K562 (cell line): ENCODE measurements at regions not wholly inside any gene's neighbourhood (a gene's known extent, or its start where the extent isn't known, plus 50 kb on each side); places are given as distances from the start of the nearest gene placed in this dataset.

Experiments
- ATAC-seq: fragments of 200-7000 bp; cut with Tn5 transposase; 3 replicates; pipeline ENCODE4 v1.9.1; 2020; ENCODE audit warnings: moderate library complexity
- BruUV-seq: library from RNA; stranded (reverse); fragments of 400-500 nt; replicated peaks from 2 replicates; lab custom pipeline; 2021; lab: Mats Ljungman, UMichigan
- CTCF ChIA-PET: fragments of 300-600 bp; formaldehyde crosslinking; extraction: SDS; loops from one replicate; lab custom pipeline; 2021; ENCODE audit warnings: low intra/inter-chr PET ratio; lab: Yijun Ruan, JAX
- POLR2A ChIA-PET: fragments of 300-600, 350-650 bp; sonication (Branson Sonifier 250); formaldehyde crosslinking; extraction: SDS; loops from one replicate; lab custom pipeline; 2021; ENCODE audit warnings: antibody characterized with exemption, inconsistent platforms; lab: Yijun Ruan, JAX
- DNase-seq, 4 experiments: peaks; one replicate each; pipeline versions ENCODE4 v3.0.0 to v3.0.0-alpha.2; 2011 to 2018; ENCODE audit warnings: low spot score in 3 of 4, mixed read lengths in 3 of 4; ENCODE audit errors: extremely low read depth in 1 of 4
- FAIRE-seq: peaks from 2 replicates; lab custom pipeline; 2011; peaks lifted over from hg19 to GRCh38; lab: Jason Lieb, UNC
- H2AFZ ChIP-seq: 2 replicates; pipeline ENCODE4 v1.6.0; 2011; ENCODE audit warnings: low read depth, low read length, control low read depth, inconsistent platforms
- H3K27ac ChIP-seq: fragments of 200-600 bp; 3 replicates; pipeline ENCODE4 v1.8.0; 2011; ENCODE audit warnings: low read depth, mild to moderate bottlenecking, control low read depth, inconsistent platforms, low read length, moderate library complexity, mixed read lengths; ENCODE audit errors: extremely low read depth
- H3K27me3 ChIP-seq, 2 experiments: fragments of 300-600 bp in 1 of 2; 2 replicates in 1 of 2; 3 replicates in 1 of 2; pipeline versions ENCODE4 v1.6.0 to v1.8.0; 2011; ENCODE audit warnings: inconsistent platforms in 2 of 2, low read length in 2 of 2, mild to moderate bottlenecking in 1 of 2, mixed read lengths in 1 of 2, moderate library complexity in 1 of 2; ENCODE audit not compliant: control insufficient read depth in 2 of 2, insufficient read depth in 2 of 2
- H3K36me3 ChIP-seq: fragments of 300-600 bp; 3 replicates; pipeline ENCODE4 v1.8.0; 2011; ENCODE audit warnings: mild to moderate bottlenecking, low read length, inconsistent platforms; ENCODE audit not compliant: control insufficient read depth, insufficient read depth
- H3K4me1 ChIP-seq, 2 experiments: fragments of 200-600 bp in 1 of 2; replicated peaks in 1 of 2; 2 replicates in 1 of 2; 3 replicates in 1 of 2; pipeline versions ENCODE4 v1.5.1 to v1.8.0; 2011; ENCODE audit warnings: inconsistent platforms in 2 of 2, low read length in 2 of 2, mild to moderate bottlenecking in 1 of 2, mixed read lengths in 1 of 2, moderate library complexity in 1 of 2; ENCODE audit not compliant: control insufficient read depth in 2 of 2, insufficient read depth in 2 of 2
- H3K4me2 ChIP-seq: 2 replicates; pipeline ENCODE4 v1.6.1; 2011; ENCODE audit warnings: low read length, control low read depth, inconsistent platforms, mixed read lengths; ENCODE audit not compliant: insufficient read depth
- H3K4me3 ChIP-seq: fragments of 200-600 bp; sonication (generic), shearing (Covaris generic); 2 replicates; pipeline ENCODE4 v1.5.1; 2016; ENCODE audit warnings: control low read depth, inconsistent platforms
- H3K79me2 ChIP-seq: fragments of 200-600 bp; 3 replicates; pipeline ENCODE4 v1.8.0; 2011; ENCODE audit warnings: low read length, inconsistent platforms; ENCODE audit not compliant: control insufficient read depth, insufficient read depth
- H3K9ac ChIP-seq, 2 experiments: 2 replicates each; pipeline versions ENCODE4 v1.6.0 to v1.6.1; 2011; ENCODE audit warnings: low read depth in 2 of 2, low read length in 2 of 2, control low read depth in 1 of 2, inconsistent platforms in 1 of 2, mild to moderate bottlenecking in 1 of 2, mixed read lengths in 1 of 2; ENCODE audit not compliant: insufficient read depth in 1 of 2
- H3K9me1 ChIP-seq: one replicate; pipeline ENCODE4 v1.6.0; 2011; ENCODE audit warnings: inconsistent platforms, mild to moderate bottlenecking, low read length, moderate library complexity; ENCODE audit not compliant: control insufficient read depth, insufficient read depth
- H3K9me3 ChIP-seq: replicated peaks from 2 replicates; pipeline ENCODE4 v1.5.1; 2011; ENCODE audit warnings: low read depth, low read length, inconsistent platforms; ENCODE audit not compliant: control insufficient read depth, insufficient read depth
- H4K20me1 ChIP-seq: replicated peaks from 2 replicates; pipeline ENCODE4 v1.6.1; 2011; ENCODE audit warnings: low read length, inconsistent platforms, mixed read lengths; ENCODE audit not compliant: control insufficient read depth, insufficient read depth
- MCM2 ChIP-seq: fragments of 450-650 bp; IDR thresholded peaks from 2 replicates; pipeline ENCODE4 v1.6.1; 2017; ENCODE audit warnings: low read depth, mild to moderate bottlenecking
- NFIC ChIP-seq: fragments of 450-650 bp; IDR thresholded peaks from 2 replicates; pipeline ENCODE4 v1.6.1; 2017; ENCODE audit warnings: mild to moderate bottlenecking, inconsistent platforms
- NFIX ChIP-seq: fragments of 250-450 bp; sonication (Bioruptor Pico); IDR thresholded peaks from 2 replicates; pipeline ENCODE4 v1.4.0; 2020; ENCODE audit warnings: low read depth, mild to moderate bottlenecking, moderate library complexity
- RBM39 ChIP-seq: fragments of 200-400 bp; formaldehyde crosslinking; optimal IDR thresholded peaks from 2 replicates; pipeline ENCODE3; 2018; ENCODE audit warnings: low read depth, low read length
- WGBS: fragments of 100-300 bp; shearing (Covaris generic); methylation state at CpG from one replicate; pipeline ENCODE4 v1.1.6; 2016; ENCODE audit warnings: low coverage, mixed read lengths; ENCODE audit not compliant: insufficient coverage; ENCODE audit errors: missing lambda C conversion rate; 5-methylcytosine and 5-hydroxymethylcytosine counted together
- in situ Hi-C: fragments of 300-500 bp; cut with MboI; formaldehyde crosslinking; loops from 4 replicates; pipeline ENCODE4 v1.15.0; 2018; ENCODE audit warnings: inconsistent platforms, mixed read lengths
- intact Hi-C: fragments of 100-400 bp; cut with micrococcal nuclease; formaldehyde crosslinking; loops from 2 replicates; pipeline ENCODE4 v1.14.2; 2022

- H2AFZ ChIP-seq = no peak overlapping the region
- H3K9ac ChIP-seq = no peak overlapping the region
- in situ Hi-C loops = no loop called here
- no peak for DNase-seq
- no peak overlapping the region for H3K4me3 ChIP-seq
- no peak overlapping the region for H3K27ac ChIP-seq
- H3K36me3 ChIP-seq = no peaks in the 10 kb centered on the region
- no peaks in the 10 kb centered on the region for H4K20me1 ChIP-seq
- peak; percentile 51 for FAIRE-seq
- ChIA-PET POLR2A (interaction anchor here (0.7 kb wide), 2 partner anchors 249 to 1485 kb away, joined by 3 to 4 read pairs; no protein-coding TSS in a partner anchor), CTCF (no interaction called here)
- no peaks in the 10 kb centered on the region for H3K9me3 ChIP-seq
- intact Hi-C loops = no loop called here
- ATAC-seq = no peak
- no peaks in the 10 kb centered on the region for H3K4me1 ChIP-seq
- WGBS = 6% methylated on average over 2 of the region's 2 CpGs
- H3K27me3 ChIP-seq = peaks cover 0 to 20% of the 10 kb centered on the region in 2 experiments; a peak in 2 of 5 replicates
- no peak overlapping the region for H3K4me2 ChIP-seq
- no peaks in the 10 kb centered on the region for H3K79me2 ChIP-seq
- no TSS peak for BruUV-seq
- no peak for TF ChIP-seq MCM2
- peak; percentile 90 for TF ChIP-seq NFIC
- TF ChIP-seq NFIX (CRISPR knock-in tag) = peak; percentile 77
- TF ChIP-seq, all 486 proteins: peak for 2
- H3K9me1 ChIP-seq = no peaks in the 10 kb centered on the region
These were observed 91.7 kb downstream of the MATN1 start for GRCh38 chr1:30631700-30632099.

GRCh38 chr1:30629501-30629900, 93.9 kb downstream of the MATN1 start:
- no peak for FAIRE-seq
- Histone ChIP-seq H3K4me3 (no peak overlapping the region), H2AFZ (no peak overlapping the region), H3K9me1 (no peaks in the 10 kb centered on the region), H4K20me1 (no peaks in the 10 kb centered on the region), H3K9ac (no peak overlapping the region), H3K4me1 (no peaks in the 10 kb centered on the region), H3K79me2 (no peaks in the 10 kb centered on the region), H3K27me3 (peaks cover 0 to 6% of the 10 kb centered on the region in 2 experiments; a peak in 2 of 5 replicates), H3K9me3 (no peaks in the 10 kb centered on the region), H3K4me2 (no peak overlapping the region), H3K27ac (no peak overlapping the region), H3K36me3 (no peaks in the 10 kb centered on the region)
- ChIA-PET POLR2A (interaction anchor here (0.7 kb wide), 1 partner anchor 396 kb away, joined by 4 read pairs; no protein-coding TSS in a partner anchor), CTCF (no interaction called here)
- 0% methylated on average over 5 of the region's 5 CpGs for WGBS
- ATAC-seq = no peak
- intact Hi-C loops (no loop called here), in situ Hi-C loops (no loop called here)
- no peak for TF ChIP-seq RBM39
- BruUV-seq = no TSS peak
- DNase-seq = no peak
